Activated CD4-positive, alpha-beta T cell treated with anti-CD3 and anti-CD28 coated beads, Interleukin-2, amount 50 U/mL, for 16 hours (primary cell): ENCODE measurements at regions not wholly inside any gene's neighbourhood (a gene's known extent, or its start where the extent isn't known, plus 50 kb on each side); places are given as distances from the start of the nearest gene placed in this dataset.

ENCODE experiments used
- DNase-seq: peaks from one replicate; pipeline ENCODE4 v3.0.0-alpha.2; 2020

DNA sequence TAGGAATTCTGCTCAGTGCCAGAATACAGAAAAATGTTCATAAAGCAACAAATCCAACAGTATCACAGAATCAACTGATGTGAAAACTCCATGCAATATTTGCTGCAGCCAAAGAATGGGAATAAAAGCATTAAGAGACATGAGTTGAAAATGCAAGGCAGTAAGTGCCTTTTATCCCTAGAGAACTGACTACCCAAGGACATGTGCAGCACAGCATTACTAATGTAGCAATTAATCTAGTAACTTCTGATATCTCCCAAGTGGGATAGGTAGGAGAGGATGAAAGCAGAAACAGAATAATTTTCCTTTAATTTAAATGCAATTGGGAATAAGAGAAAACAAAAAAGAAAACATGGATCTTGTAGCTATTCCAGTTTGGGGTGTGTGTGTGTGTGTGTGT lies 497.5 kb upstream of the CBLB start:
- DNase-seq = no peak

DNA sequence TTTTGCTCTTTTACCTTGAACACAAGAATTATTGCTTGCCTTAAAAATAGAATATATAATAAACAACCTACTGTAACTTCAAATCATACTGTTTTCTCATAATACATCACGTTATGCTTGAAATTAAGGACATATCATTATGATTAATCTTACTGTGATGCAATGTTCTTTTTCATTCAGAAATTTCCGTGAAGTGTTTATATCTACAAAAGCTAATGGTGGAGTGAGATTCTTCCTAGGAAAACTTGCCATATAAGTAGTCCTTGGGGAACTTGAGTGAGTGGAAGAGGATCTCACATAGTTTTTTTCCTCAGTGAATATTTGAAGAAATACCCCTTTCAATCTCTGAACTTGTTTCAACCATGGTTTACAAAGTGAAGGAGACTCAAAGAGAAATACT lies 498.7 kb upstream of the CBLB start:
- no peak for DNase-seq

DNA sequence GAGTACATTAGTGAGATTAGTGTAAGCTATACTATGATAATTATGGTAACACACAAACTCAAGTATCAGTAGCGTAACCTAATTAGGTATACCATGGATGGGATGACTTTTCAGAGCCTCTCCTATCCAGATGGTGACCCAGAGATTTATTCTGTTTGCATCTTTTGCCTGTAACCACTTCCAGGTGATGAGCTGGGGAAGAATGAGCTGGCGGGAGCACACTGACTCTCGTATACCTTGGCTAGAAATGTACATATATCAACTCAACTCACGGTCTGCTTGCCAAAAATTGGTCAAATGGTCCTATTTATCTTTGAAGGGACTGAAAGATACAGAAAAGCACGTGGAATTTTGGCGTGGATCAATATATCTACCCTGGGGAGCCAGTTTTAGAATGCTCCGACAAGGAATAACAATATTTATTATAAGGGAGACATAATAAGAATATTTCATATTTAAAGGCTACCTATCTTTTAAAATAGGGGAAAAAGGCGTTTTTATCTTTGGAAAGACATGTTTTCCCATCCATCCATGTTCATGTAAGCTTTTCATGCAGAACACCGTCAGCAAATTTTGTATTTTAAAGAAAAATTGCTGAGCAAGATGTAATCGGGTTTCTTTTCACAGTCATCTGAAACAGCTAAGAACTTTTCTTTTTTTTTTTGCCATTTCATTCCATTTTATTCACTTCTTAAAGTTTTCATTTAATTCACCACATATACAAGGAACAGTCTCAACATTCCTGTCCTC lies 502.6 kb upstream of the CBLB start:
- DNase-seq = no peak

DNA sequence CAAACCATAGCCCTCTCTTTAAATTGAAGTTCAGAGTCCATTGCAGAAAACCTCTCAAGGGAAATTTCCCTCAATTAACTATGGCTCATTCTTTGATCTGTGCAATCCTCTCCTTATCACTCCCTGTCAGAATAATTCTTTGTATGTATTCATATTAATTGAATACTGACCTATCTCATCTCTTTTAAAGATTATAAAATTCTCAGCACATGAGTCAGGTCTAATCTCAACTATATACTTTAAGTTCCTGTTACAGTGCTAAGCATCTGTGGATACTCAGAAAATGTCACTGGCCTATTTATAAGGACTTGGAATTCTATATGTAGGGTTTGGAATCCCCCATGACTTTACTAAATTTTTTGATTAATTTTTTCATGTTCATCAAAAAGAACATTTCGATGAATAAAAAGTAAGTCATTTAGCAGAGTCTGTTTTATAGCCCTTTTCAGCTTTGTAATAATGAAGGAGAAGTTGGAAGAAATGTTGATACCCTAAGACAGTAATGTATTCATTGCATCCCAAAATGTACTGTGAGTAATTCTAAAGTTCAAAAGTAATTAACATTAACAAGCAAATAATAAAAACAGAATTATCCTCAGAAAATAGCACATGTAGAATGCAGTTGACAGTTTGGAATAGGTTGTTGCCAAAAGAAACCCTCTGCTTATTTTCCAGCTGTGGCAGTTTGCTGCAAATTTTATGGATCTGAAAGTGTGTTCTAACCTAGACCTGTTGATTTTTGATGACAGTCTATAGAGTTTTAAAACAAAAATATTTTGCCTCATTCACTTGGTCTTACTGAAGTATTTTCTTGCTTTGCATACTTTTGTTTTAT lies 503.4 kb upstream of the CBLB start:
- DNase-seq = no peak

DNA sequence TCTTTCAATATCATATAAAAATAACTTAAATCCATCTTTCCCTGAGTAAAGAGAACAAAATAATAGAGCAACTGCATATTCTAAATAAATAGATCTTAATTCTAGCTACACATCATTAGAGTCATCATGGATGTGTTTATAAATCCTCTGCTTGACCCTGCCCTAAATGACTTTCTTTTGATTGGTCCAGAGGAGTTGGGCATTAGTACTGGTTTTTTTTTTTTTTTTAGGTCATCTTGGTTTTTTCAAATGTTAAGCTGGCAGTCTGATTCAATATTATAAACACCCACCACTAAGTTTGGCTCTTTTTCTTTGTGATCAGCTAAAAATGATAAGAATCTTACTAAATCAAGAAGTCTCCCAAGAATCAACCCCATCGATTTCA lies 504.0 kb upstream of the CBLB start:
- DNase-seq = no peak

DNA sequence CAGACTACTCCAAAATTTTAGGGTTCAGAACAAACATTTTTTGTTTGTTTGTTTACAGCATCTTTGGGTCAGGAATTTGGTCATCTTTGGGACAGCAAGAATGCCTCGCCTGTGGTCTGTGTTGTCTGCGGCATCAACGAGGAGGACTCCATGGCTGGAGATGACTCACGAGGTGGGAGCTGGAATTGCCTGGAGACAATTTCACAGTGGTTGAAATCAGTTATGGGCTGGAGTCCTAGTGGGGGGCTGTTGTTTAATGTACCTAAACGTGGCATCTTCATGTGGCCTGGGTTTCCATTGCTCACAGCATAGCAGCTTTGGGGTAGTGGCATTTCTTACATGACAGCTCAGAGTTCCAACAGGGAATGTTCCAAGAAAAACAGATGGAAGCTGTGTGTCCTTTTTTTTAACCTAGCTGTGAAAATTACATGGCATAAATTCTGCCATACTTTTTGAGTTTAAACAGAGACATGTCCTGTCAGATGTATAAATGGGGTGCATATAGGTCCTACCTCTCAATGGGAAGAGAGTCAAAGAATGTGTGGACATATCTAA lies 507.3 kb upstream of the CBLB start:
- no peak for DNase-seq

DNA sequence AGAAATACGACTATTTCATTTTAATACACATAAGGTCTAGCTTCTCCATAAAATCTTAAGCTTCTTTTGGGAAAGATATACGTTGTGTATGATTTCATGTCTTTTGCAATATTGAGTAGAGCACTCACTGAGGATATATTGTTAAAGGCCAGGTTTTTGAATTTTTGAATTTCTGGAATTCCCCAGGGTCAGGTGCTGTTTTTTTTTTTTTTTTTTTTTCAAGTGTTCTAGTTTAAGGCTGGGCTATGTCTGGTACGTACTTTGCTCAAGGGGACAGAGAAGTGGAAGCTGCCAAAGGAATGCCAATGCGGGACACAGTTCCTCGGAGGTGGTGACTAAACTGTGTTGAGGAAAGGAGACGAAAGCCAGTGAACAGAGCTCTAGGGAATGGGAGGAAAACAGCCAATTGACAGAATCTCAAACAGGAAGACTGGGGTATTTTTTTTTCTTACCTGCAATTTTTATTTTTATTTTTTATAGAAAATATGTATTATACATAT lies 510.5 kb upstream of the CBLB start:
- no peak for DNase-seq

DNA sequence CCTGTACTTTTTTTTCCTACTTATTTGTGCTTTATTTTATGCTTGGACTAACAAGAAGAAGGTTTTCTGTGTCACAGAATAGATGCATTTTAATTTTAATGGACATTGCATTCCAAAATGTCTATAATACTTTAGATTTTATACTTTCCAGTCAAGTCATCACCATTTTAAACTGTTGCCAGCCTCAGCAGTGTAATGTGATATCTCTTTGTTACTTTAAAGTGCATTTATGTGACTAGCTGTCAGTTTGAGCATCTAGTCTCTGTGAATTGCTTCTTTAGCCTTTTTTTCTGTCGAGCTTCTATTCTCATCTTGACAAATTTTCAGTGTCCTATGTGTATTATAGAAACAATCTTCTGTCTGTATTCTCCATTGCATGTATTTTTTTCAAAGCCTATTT lies 511.4 kb upstream of the CBLB start:
- no peak for DNase-seq

DNA sequence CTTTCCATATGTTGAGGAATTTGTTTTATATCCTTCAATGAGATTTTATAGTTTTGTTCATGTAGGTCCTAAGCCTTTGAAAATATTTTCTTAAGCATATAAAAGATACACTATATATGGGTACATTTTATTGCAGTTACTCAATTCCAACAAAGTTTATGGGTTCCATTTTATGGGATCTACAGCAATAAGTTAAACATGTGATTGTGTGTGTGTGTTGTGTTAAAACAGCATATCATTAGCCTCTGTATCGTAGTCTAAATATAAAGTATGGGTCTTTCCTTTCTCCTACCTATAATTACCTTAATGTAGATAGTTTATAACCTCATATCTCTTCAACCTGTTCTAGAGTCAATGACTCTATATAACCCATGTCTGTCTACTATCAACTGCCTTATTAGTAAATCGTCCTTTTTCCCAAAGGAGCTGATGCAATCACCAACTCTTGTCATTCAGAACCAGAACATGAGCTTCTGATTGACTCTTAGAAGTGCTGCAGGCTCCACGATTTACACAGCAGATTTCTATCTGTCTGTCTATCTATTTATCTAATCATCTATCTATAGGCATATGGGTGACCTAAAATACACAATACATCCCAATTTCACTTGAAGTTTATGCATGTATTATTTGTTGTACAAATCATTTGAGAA lies 512.6 kb upstream of the CBLB start:
- DNase-seq = no peak

DNA sequence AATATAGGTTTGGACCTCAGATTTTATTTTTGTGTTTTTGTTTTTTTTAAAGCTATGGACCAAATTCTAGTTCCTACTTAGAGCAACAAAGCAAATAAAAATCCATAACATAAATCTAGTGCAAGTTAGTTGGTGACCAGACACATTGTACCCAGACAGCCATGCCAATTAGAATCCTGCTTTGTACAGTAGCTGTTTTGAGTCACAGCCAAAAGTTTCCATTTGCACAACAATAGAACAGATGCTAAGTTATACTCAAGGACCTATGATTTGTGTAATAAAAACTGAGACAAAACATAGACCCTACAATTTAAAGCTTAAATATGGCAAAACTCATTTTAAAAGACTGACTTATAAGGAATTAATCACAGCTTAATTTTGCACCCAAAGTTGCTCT lies 513.1 kb upstream of the CBLB start:
- no peak for DNase-seq

DNA sequence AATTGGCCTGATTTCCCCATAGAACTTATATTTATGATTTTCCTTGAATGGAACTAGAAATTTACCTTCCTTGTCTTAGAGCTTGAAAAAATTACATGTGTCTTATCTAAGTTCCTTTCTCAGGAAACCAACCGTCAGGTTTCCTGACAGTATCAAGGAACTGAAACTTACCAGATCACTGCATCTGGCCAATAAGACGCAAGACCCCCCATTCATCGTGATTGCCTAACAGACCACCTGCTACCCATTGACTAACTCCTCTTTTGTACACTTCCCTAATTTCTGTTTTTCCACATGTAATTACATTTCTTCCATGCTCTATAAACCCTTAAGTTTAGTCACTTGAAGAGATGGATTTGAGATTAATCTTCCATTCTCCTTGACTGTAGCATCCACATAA lies 517.2 kb upstream of the CBLB start:
- DNase-seq = no peak

DNA sequence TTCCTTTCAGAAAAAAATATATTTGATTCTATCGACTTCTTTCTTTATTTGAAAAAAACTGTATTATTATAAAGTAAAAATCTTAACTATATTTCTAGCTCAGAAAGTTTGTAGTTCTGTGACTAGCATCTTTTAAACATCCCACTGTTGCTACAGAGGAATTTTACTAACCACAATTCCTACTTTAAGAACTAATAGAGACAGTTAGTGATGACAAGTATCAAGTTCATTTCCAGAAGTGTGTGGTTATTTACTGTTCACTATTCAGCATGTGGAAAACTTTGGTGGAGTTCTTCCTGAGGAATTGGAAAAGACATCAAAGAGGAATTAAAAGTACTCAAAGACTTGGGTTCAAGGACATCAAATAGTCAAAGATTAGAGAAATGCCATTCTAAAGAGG lies 524.1 kb upstream of the CBLB start:
- DNase-seq = no peak

DNA sequence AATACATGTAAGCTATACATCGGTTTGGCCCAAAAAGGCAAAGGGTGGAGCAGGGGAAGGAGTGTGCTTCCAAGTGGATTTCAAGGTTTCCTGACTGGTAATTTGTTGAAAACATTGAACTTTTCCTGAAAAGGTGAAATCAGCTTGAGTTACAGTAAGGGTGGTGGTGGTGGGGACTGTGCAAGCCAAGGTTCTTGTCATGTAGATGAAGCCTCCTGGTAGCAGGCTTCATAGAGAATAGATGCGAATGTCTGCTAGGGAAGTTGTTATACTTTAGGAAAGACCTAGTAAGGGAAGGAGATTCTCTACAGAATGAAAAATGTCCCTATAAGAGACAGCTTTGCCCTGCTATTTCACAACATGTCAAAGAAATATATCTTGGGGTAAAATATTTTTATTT lies 528.2 kb upstream of the CBLB start:
- no peak for DNase-seq

DNA sequence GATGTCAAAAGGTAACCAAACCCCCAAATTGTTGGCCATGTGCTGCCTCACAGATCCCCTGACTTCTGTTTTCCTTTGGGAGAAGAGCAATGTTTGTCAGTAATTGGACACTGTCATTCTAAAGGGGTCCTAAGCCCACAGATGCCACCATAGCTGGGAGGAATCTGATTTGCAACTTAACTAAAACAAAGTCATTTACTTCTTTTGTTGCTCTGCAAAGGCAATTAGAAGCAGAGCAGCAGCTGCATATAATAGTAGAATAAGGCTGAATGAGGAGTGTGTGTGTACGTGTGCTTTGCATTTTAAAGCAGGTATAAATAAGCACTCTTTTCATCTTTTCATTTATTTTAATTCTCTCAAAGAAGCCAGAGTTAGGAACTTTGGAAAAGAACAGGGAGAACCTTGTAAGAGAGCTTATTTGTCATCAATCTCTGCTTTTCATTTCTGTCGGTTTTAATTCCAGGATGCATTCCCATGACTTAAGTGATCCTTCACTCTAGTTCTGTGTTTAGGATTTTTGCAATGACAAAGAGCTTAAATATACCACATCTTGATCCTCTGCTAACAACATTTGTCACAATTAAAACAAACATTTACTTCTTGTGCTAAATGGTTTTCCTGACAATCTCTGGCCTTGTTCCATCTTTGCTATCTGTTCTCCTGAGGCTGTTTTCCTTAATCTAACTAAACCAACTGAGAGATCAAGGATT lies 530.2 kb upstream of the CBLB start:
- DNase-seq = no peak

DNA sequence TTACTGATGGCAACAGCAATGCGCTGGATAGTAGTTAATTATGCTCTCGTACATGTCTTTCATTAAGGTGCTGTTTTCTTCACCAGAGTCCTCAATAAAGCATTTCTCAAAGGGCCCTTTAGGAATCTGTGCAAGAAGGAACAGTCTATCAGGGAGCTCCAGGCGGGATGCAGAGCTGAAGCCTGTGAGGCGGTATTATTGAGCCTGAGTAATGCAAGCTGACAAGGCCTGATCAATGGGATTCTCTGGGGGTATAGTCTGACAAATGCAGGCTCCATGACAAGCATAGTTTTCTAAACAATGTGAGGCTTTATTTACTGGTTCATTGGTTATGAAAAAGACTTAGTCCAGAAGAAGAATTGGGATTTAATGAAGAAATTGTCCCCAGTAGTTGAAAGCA lies 530.9 kb upstream of the CBLB start:
- no peak for DNase-seq

DNA sequence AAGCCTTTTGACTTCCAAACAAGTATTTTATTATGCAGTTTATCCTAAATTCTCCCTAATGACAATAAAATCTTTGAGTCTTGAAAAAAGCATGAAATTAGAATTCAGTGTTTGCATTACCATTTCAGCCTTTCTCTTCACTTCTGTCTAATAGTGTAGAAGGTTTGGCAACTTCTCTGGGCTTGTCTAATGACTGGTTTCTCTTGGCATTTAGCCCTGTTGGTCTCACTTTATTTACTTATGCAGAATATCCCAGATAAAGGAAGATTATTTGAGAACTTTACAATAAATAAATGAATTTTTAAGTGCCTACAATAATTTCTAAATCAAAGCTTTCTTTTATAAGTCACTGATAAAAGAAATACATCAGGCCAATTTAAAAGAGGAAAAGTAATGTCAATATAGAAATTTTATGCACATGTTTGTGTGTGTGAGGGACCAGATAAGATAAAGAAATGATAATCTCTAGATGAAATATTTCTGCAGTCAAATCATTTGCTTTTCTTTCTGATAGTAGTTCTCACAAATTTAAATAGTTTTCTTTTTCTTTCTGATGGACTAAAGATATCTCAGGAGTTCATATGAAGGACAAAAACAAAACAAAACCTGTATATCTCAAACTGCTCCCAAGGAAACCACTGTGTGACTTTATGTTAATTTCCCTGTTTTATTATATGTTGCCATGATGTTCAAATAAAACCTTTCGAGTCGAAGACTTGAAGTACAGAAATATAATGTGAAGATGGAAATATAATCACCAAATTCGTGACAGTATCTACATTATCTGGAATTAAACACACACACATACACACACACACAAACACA lies 533.1 kb upstream of the CBLB start:
- no peak for DNase-seq

DNA sequence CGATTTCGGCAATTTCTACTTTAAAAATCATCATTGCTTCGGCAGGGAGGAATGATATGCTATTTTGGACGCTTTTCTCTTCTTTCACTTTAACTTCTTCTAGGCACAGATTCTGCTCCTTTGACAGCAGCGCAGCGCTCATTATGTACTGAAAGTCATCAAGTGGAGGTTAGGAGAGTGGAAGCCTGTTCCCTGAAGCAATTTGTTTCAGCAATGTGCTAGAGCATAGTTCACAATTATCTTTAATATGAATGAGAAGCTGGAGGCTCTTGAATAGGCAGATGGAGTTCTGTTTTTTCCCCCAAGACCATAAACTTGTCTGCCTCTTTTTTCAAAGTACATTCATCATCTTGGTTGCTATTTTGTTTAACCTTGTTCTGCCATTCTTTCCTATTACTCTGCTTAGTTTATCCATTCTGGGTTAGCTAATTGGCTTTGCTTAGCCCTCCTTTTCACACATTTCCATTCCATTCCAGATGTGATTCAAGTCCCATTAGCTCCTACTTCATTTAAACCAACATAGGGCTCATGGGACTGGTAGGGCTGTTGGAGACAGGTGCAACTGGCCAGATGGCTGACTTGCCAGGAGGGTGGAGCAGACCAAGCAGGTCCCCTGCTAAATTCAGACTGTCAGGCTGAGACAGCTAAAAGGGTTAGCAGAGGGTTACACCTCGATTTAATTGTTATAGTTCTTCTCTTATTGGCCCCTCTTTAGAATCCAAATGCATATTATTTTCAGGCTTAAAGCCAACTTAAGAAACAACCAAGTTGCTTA lies 534.7 kb upstream of the CBLB start:
- no peak for DNase-seq

DNA sequence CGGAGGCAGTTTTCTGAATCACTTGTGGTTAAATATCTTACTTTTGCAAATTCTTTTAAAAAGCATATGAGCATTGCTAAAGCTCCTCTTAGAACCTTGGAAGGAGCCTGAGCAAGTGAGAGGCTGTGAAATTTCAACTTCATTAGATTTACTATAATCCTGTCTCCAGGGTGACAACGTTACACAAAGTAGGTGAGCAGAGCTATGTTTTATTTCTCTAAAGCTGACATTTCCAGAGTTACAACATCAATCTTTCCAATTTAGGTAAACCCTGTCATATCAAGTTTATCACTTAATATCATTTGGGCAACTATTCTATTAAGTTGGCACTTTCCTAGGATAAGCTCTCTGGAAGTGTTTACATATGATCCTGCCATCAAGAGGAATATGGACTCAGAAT lies 544.9 kb upstream of the CBLB start:
- no peak for DNase-seq

DNA sequence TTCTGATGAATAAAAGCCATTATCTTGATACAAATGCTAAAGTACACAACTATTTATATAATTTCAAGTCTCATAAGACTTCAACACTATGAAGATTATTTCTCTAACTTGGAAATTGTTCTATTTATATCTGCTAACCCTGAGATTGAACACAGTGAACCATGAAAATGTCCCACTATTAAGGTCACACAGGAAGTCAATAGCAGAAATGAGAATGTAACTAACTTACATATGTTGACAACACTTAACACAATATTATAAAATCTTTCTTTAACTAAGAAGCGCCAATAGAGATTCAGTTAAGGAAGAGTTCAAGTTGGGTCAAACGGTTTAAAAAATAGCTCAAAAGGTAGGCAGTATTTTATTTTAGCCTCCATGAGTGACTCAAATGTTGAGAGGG lies 551.8 kb upstream of the CBLB start:
- DNase-seq = no peak

DNA sequence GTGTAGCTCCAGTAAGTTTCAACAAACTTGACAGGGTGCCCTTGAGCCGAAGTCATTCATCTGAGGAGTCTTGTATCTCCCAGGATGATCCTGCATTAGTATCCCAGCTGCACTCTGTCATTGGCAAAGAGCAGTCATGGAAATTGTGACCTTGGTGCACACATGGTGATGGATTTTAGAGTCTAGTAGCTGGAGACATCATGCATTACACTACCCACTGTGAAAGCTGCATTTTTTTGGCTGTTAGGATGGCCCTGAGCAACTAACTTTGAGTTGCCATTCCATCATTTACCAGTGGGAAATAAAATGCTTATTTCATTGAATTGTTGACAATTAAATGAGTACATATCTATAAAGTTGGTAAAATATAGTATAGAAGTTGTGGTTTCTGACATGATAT lies 552.6 kb upstream of the CBLB start:
- DNase-seq = no peak

DNA sequence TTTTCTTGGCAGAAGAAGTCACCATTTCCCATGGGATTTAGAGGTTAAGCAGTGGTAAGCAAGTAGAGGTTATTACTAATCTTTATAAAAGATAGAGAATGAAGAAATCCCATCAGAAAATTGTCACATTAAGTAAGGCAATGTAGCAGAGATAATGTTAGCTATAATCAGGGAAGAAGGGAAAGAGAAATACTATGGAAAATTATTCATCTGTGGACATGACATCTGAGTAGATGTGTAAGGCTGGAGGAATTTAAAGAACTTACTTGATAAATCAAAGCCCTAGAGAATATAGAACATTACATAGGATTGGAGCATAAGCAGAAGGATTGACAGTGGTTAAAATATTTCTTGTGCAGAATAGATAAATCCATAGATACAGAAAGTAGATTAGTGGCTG lies 553.1 kb upstream of the CBLB start:
- no peak for DNase-seq
